Naive thymus-derived CD4-positive, alpha-beta T cell (primary cell): ENCODE measurements at regions not wholly inside any gene's neighbourhood (a gene's known extent, or its start where the extent isn't known, plus 50 kb on each side); places are given as distances from the start of the nearest gene placed in this dataset.
A peak's percentile ranks its signal among the peaks of the same experiment; 100 is the strongest.

ENCODE experiments used
- ATAC-seq: fragments of 150-1000 bp; cut with Tn5 transposase; 2 replicates; pipeline ENCODE4 v1.10.0; 2021; ENCODE audit warnings: mild to moderate bottlenecking, moderate library complexity
- CTCF ChIA-PET: fragments of 350-600 bp; sonication (Branson Sonifier 250); formaldehyde crosslinking; loops from one replicate; lab custom pipeline; 2021; ENCODE audit warnings: antibody characterized with exemption; lab: Charles Lee
- POLR2A ChIA-PET: fragments of 350-600 bp; sonication (Branson Sonifier 250); formaldehyde crosslinking; loops from one replicate; lab custom pipeline; 2021; ENCODE audit warnings: antibody characterized with exemption, inconsistent platforms; lab: Charles Lee
- DNase-seq, 9 donors: peaks; one replicate each; pipeline versions ENCODE4 v3.0.0 to v3.0.0-alpha.2; 2020 to 2022; ENCODE audit warnings: mixed read lengths in 1 of 9
- H3K27ac ChIP-seq: one replicate; pipeline ENCODE4 v1.7.0; 2013; ENCODE audit warnings: mild to moderate bottlenecking, low read depth, low read length, moderate library complexity
- H3K27me3 ChIP-seq, 2 donors: one replicate each; pipeline ENCODE4 v1.7.0; 2013; ENCODE audit warnings: low read length in 2 of 2, mild to moderate bottlenecking in 2 of 2, moderate library complexity in 2 of 2; ENCODE audit not compliant: control insufficient read depth in 2 of 2, insufficient read depth in 2 of 2
- H3K36me3 ChIP-seq, 3 experiments: 1 replicate in 2 of 3; 2 replicates in 1 of 3; pipeline ENCODE4 v1.7.0; 2013; ENCODE audit warnings: low read length in 3 of 3, mild to moderate bottlenecking in 3 of 3, moderate library complexity in 1 of 3; ENCODE audit not compliant: insufficient read depth in 3 of 3, control insufficient read depth in 2 of 3
- H3K4me1 ChIP-seq, 2 donors: one replicate each; pipeline ENCODE4 v1.7.0; 2013; ENCODE audit warnings: low read length in 2 of 2, mild to moderate bottlenecking in 2 of 2, moderate library complexity in 1 of 2; ENCODE audit not compliant: control insufficient read depth in 2 of 2, insufficient read depth in 2 of 2
- H3K4me3 ChIP-seq: 2 replicates; pipeline ENCODE4 v1.7.0; 2013; ENCODE audit warnings: mild to moderate bottlenecking, low read length
- H3K9me3 ChIP-seq, 3 experiments: 1 replicate in 2 of 3; 2 replicates in 1 of 3; pipeline ENCODE4 v1.7.0; 2013; ENCODE audit warnings: low read length in 3 of 3; ENCODE audit not compliant: control insufficient read depth in 2 of 3
- H3K27ac Mint-ChIP-seq, 9 donors: one replicate each; pipeline ENCODE4 v1.8.0; 2020 to 2022; ENCODE audit warnings: mixed read lengths in 9 of 9, mild to moderate bottlenecking in 8 of 9, moderate library complexity in 5 of 9, inconsistent platforms in 2 of 9
- H3K27me3 Mint-ChIP-seq, 5 donors: one replicate each; pipeline ENCODE4 v1.8.0; 2021 to 2022; ENCODE audit warnings: mixed read lengths in 5 of 5, mild to moderate bottlenecking in 1 of 5
- H3K36me3 Mint-ChIP-seq, 5 donors: one replicate each; pipeline ENCODE4 v1.8.0; 2020 to 2022; ENCODE audit warnings: mixed read lengths in 5 of 5, mild to moderate bottlenecking in 3 of 5, inconsistent platforms in 1 of 5
- H3K4me1 Mint-ChIP-seq, 7 donors: one replicate each; pipeline ENCODE4 v1.8.0; 2020 to 2022; ENCODE audit warnings: mixed read lengths in 7 of 7, mild to moderate bottlenecking in 3 of 7, inconsistent platforms in 1 of 7
- H3K4me3 Mint-ChIP-seq, 10 donors: one replicate each; pipeline ENCODE4 v1.8.0; 2020 to 2022; ENCODE audit warnings: mild to moderate bottlenecking in 10 of 10, mixed read lengths in 10 of 10, moderate library complexity in 6 of 10, inconsistent platforms in 2 of 10
- H3K9me3 Mint-ChIP-seq, 11 donors: one replicate each; pipeline ENCODE4 v1.8.0; 2020 to 2022; ENCODE audit warnings: mixed read lengths in 11 of 11, mild to moderate bottlenecking in 4 of 11, inconsistent platforms in 1 of 11, moderate library complexity in 1 of 11
- intact Hi-C, 2 donors: fragments of 100-400 bp; cut with micrococcal nuclease; formaldehyde crosslinking; loops; one replicate each; pipeline ENCODE4 v1.15.1; 2023

GRCh38 chr7:131097662-131098376 is 229.9 kb upstream of the MKLN1 start:
- ATAC-seq, result no peak
- no peak overlapping the region for H3K27ac ChIP-seq
- POLR2A ChIA-PET, result interaction anchor here (2.8 kb wide), 1 partner anchor 9 kb away, joined by 10 read pairs; no protein-coding TSS in a partner anchor
- peak overlapping the region in 9 of 10 donors; percentile 13 to 66 (median 25) for H3K4me3 Mint-ChIP-seq
- peak overlapping the region in 8 of 9 donors; percentile 19 to 85 (median 42) for H3K27ac Mint-ChIP-seq
- CTCF ChIA-PET, result no interaction called here
- H3K27me3 ChIP-seq, result no peaks in the 10 kb centered on the region
- DNase-seq, result no peak
- no peak overlapping the region for H3K4me3 ChIP-seq
- H3K4me1 Mint-ChIP-seq, result peaks cover 35 to 100% (median 86%) of the 10 kb centered on the region in 7 donors
- H3K27me3 Mint-ChIP-seq, result no peaks in the 10 kb centered on the region
- peaks cover 49 to 82% of the 10 kb centered on the region in 2 donors for H3K4me1 ChIP-seq
- H3K36me3 ChIP-seq, result peaks cover 0 to 20% (median 5%) of the 10 kb centered on the region in 3 experiments
- H3K9me3 ChIP-seq, result no peaks in the 10 kb centered on the region
- peaks cover 8 to 38% (median 12%) of the 10 kb centered on the region in 5 donors for H3K36me3 Mint-ChIP-seq
- H3K9me3 Mint-ChIP-seq, result peaks cover 0 to 7% (median 0%) of the 10 kb centered on the region in 11 donors
- intact Hi-C loops, result no loop called here

- H3K27ac ChIP-seq, result no peak overlapping the region
- CTCF ChIA-PET, result no interaction called here
- POLR2A ChIA-PET, result interaction anchor here (2.8 kb wide), 1 partner anchor 8 kb away, joined by 10 read pairs; no protein-coding TSS in a partner anchor
- peaks cover 49 to 83% of the 10 kb centered on the region in 2 donors for H3K4me1 ChIP-seq
- Mint-ChIP-seq H3K27me3 (no peaks in the 10 kb centered on the region), H3K9me3 (peaks cover 0 to 7% (median 0%) of the 10 kb centered on the region in 11 donors), H3K4me1 (peaks cover 39 to 100% (median 87%) of the 10 kb centered on the region in 7 donors), H3K4me3 (peak overlapping the region in 8 of 10 donors; percentile 1 to 66 (median 23)), H3K36me3 (peaks cover 8 to 38% (median 14%) of the 10 kb centered on the region in 5 donors), H3K27ac (peak overlapping the region in 8 of 9 donors; percentile 19 to 85 (median 36))
- intact Hi-C loops, result no loop called here
- ATAC-seq (no peak), DNase-seq (no peak)
- no peaks in the 10 kb centered on the region for H3K27me3 ChIP-seq
- H3K36me3 ChIP-seq, result peaks cover 0 to 20% (median 5%) of the 10 kb centered on the region in 3 experiments
- H3K9me3 ChIP-seq, result no peaks in the 10 kb centered on the region
- H3K4me3 ChIP-seq, result no peak overlapping the region
These were observed 229.1 kb upstream of the MKLN1 start for GRCh38 chr7:131098527-131098926.

- Histone ChIP-seq H3K4me3 (peak overlapping the region; percentile 10), H3K4me1 (peaks cover 61 to 93% of the 10 kb centered on the region in 2 donors), H3K9me3 (no peaks in the 10 kb centered on the region), H3K27me3 (no peaks in the 10 kb centered on the region), H3K36me3 (peaks cover 0 to 5% (median 5%) of the 10 kb centered on the region in 3 experiments), H3K27ac (peak overlapping the region; percentile 66)
- intact Hi-C loops, result no loop called here
- ATAC-seq (peak; percentile 54), DNase-seq (peak in 6 of 9 donors; percentile 37 to 67 (median 54))
- ChIA-PET CTCF (no interaction called here), POLR2A (interaction anchor here (1.1 kb wide), 1 partner anchor 43 kb away, joined by 3 read pairs; no protein-coding TSS in a partner anchor)
- no peaks in the 10 kb centered on the region for H3K27me3 Mint-ChIP-seq
- H3K4me1 Mint-ChIP-seq, result peaks cover 57 to 100% (median 93%) of the 10 kb centered on the region in 7 donors
- peak overlapping the region in 8 of 9 donors; percentile 58 to 90 (median 84) for H3K27ac Mint-ChIP-seq
- H3K36me3 Mint-ChIP-seq, result peaks cover 5 to 29% (median 14%) of the 10 kb centered on the region in 5 donors
- peaks cover 0 to 10% (median 0%) of the 10 kb centered on the region in 11 donors for H3K9me3 Mint-ChIP-seq
- peak overlapping the region in 9 of 10 donors; percentile 52 to 88 (median 68) for H3K4me3 Mint-ChIP-seq
These were observed 227.2 kb upstream of the MKLN1 start for GRCh38 chr7:131100357-131101054.

GRCh38 chr7:131103997-131104396 is 223.7 kb upstream of the MKLN1 start:
- peak overlapping the region; percentile 14 to 96 (median 92) for H3K27ac Mint-ChIP-seq

DNA sequence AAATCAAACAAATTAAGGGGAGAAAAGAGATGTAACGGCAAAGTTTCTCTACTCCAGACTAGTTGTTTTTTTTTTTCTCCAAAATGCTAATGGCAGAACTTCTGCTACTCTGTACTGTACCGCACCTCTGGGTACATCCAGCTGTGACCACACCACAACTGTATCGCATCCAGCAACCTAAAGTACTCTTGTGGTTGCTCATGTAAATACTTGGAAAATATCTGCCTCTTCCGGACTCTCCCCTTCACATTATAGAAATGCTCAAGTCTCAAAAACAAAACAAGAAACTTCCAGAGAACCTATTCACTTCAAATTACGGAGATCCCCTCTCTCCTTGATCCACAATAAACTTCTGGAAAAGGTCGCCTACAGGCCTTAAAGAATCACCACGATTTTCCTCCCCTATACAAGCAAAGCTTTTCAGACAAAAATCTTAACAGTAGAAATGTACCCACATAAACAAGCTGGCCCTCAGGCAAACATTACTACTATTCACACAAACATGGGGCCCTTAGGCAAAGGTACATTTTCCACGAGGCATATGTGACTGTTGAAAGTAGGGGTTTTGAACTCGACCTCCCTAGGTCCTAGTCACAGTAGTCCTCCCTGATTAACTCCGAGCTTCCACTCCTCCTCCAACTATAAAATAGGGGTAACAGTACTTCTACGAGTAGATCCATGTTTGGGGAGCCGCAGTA is 222.9 kb upstream of the MKLN1 start:
- no peak for ATAC-seq
- Mint-ChIP-seq H3K9me3 (peaks cover 0 to 13% (median 0%) of the 10 kb centered on the region in 11 donors), H3K36me3 (peaks cover 0 to 29% (median 21%) of the 10 kb centered on the region in 5 donors), H3K4me3 (peak overlapping the region; percentile 76 to 99 (median 86)), H3K27ac (peak overlapping the region; percentile 66 to 97 (median 93)), H3K4me1 (peaks cover 53 to 73% (median 68%) of the 10 kb centered on the region in 7 donors), H3K27me3 (peaks cover 0 to 5% (median 0%) of the 10 kb centered on the region in 5 donors)
- H3K36me3 ChIP-seq, result peaks cover 0 to 22% (median 0%) of the 10 kb centered on the region in 3 experiments
- H3K27me3 ChIP-seq, result no peaks in the 10 kb centered on the region
- H3K4me3 ChIP-seq, result peak overlapping the region; percentile 52
- H3K9me3 ChIP-seq, result no peaks in the 10 kb centered on the region
- peaks cover 44 to 62% of the 10 kb centered on the region in 2 donors for H3K4me1 ChIP-seq
- POLR2A ChIA-PET, result interaction anchor here (0.6 to 3.2 kb wide), 11 partner anchors 15 to 221 kb away, joined by 3 to 24 read pairs (median 4); no protein-coding TSS in a partner anchor
- DNase-seq, result peak in 1 of 9 donors; percentile 26
- peak overlapping the region; percentile 98 for H3K27ac ChIP-seq
- CTCF ChIA-PET, result interaction anchor here (0.6 to 1.3 kb wide), 2 partner anchors 8 to 10 kb away, joined by 3 read pairs; no protein-coding TSS in a partner anchor
- intact Hi-C loops, result loop anchor here (2.0 to 5.0 kb wide), 6 partner anchors 14 to 1672 kb away; partner anchors contain the start of genes COPG2 (in 1 of the 2), STRIP2 (in 1 of the 2) and UBE2H (in 1 of the 2)

More at GRCh38 chr7:131103997-131104396, 223.7 kb upstream of the MKLN1 start:
- peaks cover 0 to 13% (median 0%) of the 10 kb centered on the region in 11 donors for H3K9me3 Mint-ChIP-seq
- intact Hi-C loops, result loop anchor here in 1 of 2 donors (2.0 kb wide), 2 partner anchors 13 to 35 kb away; no protein-coding TSS in a partner anchor
- H3K4me1 Mint-ChIP-seq, result peaks cover 50 to 73% (median 65%) of the 10 kb centered on the region in 7 donors
- ATAC-seq, result no peak
- Histone ChIP-seq H3K9me3 (no peaks in the 10 kb centered on the region), H3K27me3 (no peaks in the 10 kb centered on the region), H3K36me3 (peaks cover 0 to 25% (median 1%) of the 10 kb centered on the region in 3 experiments), H3K4me1 (peaks cover 46 to 65% of the 10 kb centered on the region in 2 donors), H3K27ac (peak overlapping the region; percentile 98), H3K4me3 (peak overlapping the region; percentile 52)
- peaks cover 0 to 5% (median 0%) of the 10 kb centered on the region in 5 donors for H3K27me3 Mint-ChIP-seq
- peaks cover 2 to 30% (median 21%) of the 10 kb centered on the region in 5 donors for H3K36me3 Mint-ChIP-seq
- H3K4me3 Mint-ChIP-seq, result peak overlapping the region; percentile 33 to 99 (median 86)
- no peak for DNase-seq
- POLR2A ChIA-PET, result interaction anchor here (0.6 to 1.8 kb wide), 4 partner anchors 15 to 110 kb away, joined by 3 to 7 read pairs (median 4); no protein-coding TSS in a partner anchor
- CTCF ChIA-PET, result interaction anchor here (0.6 to 1.3 kb wide), 2 partner anchors 8 to 11 kb away, joined by 3 read pairs; no protein-coding TSS in a partner anchor
